ENCODE measurements at regions not wholly inside any gene's neighbourhood (a gene's known extent, or its start where the extent isn't known, plus 50 kb on each side); places are given as distances from the start of the nearest gene placed in this dataset.
"Not testable (repeated sequence)": the region's sequence is repeated elsewhere in the genome, so short reads cannot be mapped to it uniquely, and the experiment has no call there.

GRCh38 chr14:105742531-105742848 lies 216.1 kb downstream of the TMEM121 start:
- DNase-seq, result no peak

GRCh38 chr14:105742904-105743701 lies 216.7 kb downstream of the TMEM121 start:
- DNase-seq, result not testable (repeated sequence)

- not testable (repeated sequence) for DNase-seq
Measured at GRCh38 chr14:105744213-105744787, 217.9 kb downstream of the TMEM121 start.

- DNase-seq, result no peak
Measured at GRCh38 chr14:105745433-105746123, 219.2 kb downstream of the TMEM121 start.

- no peak for DNase-seq
Measured at GRCh38 chr14:105746124-105746514, 219.7 kb downstream of the TMEM121 start.

GRCh38 chr14:105746800-105747502 lies 220.6 kb downstream of the TMEM121 start:
- DNase-seq, result not testable (repeated sequence)

- DNase-seq, result not testable (repeated sequence)
Measured at GRCh38 chr14:105747503-105748203, 221.3 kb downstream of the TMEM121 start.

GRCh38 chr14:105748204-105748578 lies 221.8 kb downstream of the TMEM121 start:
- no peak for DNase-seq

GRCh38 chr14:105748710-105749109 lies 222.3 kb downstream of the TMEM121 start:
- DNase-seq, result not testable (repeated sequence)

GRCh38 chr14:105749870-105750541 lies 223.6 kb downstream of the TMEM121 start:
- not testable (repeated sequence) for DNase-seq

GRCh38 chr14:105751291-105751751 lies 224.9 kb downstream of the TMEM121 start:
- DNase-seq, result not testable (repeated sequence)

GRCh38 chr14:105752420-105752819 lies 226.0 kb downstream of the TMEM121 start:
- DNase-seq, result not testable (repeated sequence)

GRCh38 chr14:105760691-105761344 lies 234.4 kb downstream of the TMEM121 start:
- no peak for DNase-seq

- DNase-seq, result not testable (repeated sequence)
Measured at GRCh38 chr14:105761345-105761740, 235.0 kb downstream of the TMEM121 start.

- DNase-seq, result no peak
Measured at GRCh38 chr14:105761842-105762241, 235.5 kb downstream of the TMEM121 start.

GRCh38 chr14:105762262-105762661 lies 235.9 kb downstream of the TMEM121 start:
- not testable (repeated sequence) for DNase-seq

- not testable (repeated sequence) for DNase-seq
Measured at GRCh38 chr14:105764254-105764901, 238.0 kb downstream of the TMEM121 start.

- DNase-seq, result not testable (repeated sequence)
Measured at GRCh38 chr14:105765072-105765825, 238.9 kb downstream of the TMEM121 start.

- DNase-seq, result no peak
Measured at GRCh38 chr14:105765893-105766614, 239.7 kb downstream of the TMEM121 start.
